Glomerular visceral epithelial cell (primary cell): ENCODE measurements at regions not wholly inside any gene's neighbourhood (a gene's known extent, or its start where the extent isn't known, plus 50 kb on each side); places are given as distances from the start of the nearest gene placed in this dataset.

Experiments used
- DNase-seq: peaks from one replicate; pipeline ENCODE4 v3.0.0-alpha.2; 2016; ENCODE audit errors: extremely low spot score

DNA sequence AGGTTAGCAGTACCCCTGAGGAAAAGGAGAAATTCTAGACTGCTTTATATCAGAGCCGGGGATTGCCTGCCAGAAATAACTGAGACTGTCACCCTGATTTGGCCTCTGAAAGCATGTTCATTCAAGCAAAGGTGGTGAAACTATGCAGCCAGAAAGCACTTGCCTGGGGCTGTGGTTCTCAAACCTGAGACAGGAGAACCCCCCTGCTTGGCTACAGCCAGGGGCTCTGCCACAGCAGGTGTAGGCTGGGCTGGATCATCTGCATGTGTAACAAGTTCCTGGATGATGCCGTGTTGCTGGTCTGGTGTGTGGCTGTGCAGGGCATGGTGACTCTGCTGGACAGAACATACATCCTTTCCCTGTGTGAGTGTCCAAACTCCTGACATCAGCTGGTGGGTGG lies 157.8 kb downstream of the NXNL2 start:
- no peak for DNase-seq

GRCh38 chr9:88694625-88695024 lies 159.6 kb downstream of the NXNL2 start:
- DNase-seq, result no peak

DNA sequence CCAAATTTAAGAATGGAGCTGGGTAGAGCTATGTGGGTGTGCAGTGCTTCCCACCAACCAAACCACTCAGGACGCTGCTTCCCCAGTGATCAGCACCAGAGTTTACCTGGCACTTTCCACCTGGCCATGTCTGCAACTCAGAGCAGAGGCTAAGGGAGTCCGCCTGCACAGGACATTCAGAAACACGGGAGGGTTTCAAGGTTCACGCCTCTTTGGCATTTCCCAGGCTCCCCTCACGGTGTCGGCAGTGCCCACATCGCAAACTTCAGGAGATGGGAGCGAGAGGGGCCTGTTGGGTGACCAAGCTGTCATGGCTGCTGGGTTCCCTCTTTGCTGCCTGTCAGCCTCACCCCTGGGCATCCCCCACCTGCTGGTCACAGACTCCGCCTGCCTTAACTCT lies 161.5 kb downstream of the NXNL2 start:
- DNase-seq, result no peak

GRCh38 chr9:88697764-88698432 lies 162.9 kb downstream of the NXNL2 start:
- DNase-seq, result no peak

GRCh38 chr9:88702985-88703384 lies 168.0 kb downstream of the NXNL2 start:
- no peak for DNase-seq

DNA sequence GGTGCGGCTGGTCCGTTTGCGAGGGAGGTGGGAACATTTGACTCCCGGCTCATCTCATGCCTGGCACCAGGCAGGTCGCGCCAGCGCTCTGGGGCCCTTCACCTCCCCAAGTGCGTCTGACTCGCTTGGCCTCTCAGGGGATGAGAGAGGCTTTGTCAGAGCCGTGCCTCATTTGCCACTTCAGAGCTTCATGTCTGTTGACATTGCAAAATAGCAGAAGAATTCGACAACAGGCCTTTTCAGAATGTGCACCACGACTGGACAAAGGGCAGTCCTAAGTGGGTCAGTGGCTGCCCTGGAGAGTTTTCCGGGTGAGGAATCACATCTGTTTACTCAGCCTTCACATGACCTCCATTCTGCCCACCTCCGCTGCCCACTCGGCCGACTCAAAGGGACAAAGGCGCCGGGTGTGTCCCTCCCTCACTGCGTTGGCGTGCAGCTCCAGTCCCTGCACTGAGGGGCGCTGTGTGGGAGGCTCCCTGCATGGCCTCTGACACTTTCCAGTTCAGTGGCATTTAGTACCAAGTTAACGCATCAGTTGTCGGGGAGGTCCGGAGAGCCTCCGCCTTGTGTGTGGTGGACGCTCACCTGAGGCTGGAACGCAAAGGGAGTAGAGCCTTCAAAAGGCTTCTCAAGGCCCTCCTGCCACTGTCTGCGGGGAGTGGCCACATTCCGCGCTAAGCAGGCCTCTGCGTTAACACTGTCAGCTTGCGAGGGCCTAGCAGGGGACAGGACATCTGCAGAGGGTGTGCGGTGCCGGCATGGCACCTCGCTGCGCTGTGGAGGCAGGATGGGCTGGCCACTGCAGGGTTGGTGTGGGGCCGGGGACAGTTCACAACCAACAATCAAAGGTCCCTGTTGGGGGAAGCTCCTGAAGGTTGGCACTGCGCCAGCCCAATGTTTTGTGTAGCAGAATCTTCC lies 171.5 kb downstream of the NXNL2 start:
- peak; percentile 16 for DNase-seq

- no peak for DNase-seq
Observed at GRCh38 chr9:88710449-88710848, 175.5 kb downstream of the NXNL2 start.

DNA sequence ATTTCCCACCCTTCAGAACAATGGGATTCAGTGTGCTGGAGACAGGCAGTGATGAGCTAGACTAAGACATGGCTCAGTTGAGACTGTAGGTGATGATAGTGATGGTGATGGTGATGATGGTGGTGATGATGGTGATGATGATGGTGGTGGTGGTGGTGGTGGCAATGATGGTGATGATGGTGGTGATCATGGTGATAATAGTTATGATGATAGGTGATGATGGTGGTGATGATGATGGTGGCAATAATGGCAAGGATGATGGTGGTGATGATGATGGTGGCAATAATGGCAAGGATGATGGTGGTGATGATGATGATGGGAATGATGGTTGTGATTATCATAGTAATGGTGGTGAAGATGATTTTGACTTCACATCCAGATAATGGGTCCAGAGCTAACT lies 176.7 kb downstream of the NXNL2 start:
- no peak for DNase-seq

DNA sequence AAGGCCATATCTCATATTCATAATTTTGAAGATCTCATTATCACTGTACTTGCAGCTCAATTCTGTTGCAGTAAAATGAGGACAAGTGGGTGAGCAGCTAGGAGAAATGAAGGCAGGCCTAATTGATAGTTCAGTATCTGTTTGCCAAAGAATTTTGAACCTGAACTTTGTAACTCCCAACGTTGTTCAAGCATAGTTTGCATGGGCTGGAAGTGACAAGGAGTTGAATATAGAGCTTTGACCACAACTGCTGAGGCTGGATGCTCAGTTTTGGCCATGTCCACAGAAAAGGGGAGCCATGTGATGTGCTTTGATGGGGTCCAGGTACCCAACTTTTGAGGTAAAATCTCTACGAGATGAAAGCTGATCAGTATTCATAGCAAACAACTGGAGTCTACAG lies 177.5 kb downstream of the NXNL2 start:
- no peak for DNase-seq

DNA sequence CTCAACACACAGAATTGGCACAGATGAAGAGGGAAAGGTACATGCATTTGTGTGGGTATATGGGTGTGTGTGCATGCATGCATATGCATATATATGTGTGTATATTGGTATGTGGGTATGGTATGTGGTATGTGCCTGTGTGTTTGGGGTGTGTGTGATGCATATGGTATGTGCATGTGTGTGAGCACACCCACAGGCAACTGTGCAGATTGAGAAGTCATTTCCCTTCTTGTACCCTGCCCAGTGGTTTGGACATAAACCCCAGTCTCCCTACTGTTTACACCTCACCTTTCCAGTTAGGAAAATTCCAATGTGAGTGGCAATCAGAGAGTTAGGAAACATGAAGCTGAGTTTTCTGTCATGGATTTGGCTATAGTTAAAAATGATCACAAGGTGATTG lies 178.0 kb downstream of the NXNL2 start:
- DNase-seq, result no peak

- no peak for DNase-seq
Observed at GRCh38 chr9:88716596-88717290, 181.8 kb downstream of the NXNL2 start.

DNA sequence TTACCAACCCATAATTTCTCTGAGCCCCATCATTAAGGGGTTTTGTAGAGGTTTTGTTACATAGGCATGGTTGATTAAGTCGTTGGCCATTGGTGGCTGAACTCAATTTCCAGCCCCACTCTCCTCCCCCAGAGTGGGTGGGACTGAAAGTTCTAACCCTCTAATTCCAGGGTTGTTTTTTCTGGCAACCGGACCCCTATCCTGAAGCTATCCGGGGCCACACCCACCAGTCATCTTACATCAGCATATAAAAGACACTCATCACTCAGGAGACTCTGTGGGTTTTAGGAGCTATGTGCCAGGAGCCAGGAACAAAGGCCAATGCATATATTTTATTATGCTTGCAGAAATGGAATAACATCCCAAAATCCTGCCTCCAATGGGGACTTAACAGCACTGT lies 186.0 kb downstream of the NXNL2 start:
- DNase-seq, result no peak

DNA sequence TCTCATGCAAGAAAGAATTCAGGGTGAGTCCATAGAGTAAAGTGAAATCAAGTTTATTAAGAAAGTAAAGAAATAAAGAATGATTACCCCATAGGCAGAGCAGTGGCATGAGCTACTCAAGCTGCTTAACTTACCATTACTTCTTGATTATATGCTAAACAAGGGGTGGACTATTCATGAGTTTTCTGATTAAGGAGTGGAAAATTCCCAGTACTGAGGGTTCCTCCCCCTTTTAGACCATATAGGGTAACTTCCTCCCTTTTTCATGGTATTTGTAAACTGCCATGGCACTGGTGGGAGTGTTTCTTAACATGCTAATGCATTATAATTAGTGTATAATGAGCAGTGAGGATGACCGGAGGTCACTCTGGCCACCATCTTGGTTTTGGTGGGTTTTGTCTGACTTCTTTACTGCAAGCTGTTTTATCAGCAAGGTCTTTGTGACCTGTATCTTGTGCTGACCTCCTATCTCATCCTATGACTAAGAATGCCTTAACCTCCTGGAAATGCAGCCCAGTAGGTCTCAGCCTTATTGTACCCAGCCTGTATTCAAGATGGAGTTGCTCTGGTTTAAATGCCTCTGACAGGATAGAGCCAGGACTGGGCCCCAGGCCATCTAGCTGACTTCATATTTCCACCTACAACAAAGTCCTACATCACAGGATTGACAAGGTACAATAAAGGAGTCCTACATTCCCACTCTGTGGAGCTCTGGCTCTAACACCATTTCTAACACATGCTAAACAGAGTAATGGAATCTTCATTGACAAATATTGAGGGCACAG lies 186.7 kb downstream of the NXNL2 start:
- DNase-seq, result no peak

DNA sequence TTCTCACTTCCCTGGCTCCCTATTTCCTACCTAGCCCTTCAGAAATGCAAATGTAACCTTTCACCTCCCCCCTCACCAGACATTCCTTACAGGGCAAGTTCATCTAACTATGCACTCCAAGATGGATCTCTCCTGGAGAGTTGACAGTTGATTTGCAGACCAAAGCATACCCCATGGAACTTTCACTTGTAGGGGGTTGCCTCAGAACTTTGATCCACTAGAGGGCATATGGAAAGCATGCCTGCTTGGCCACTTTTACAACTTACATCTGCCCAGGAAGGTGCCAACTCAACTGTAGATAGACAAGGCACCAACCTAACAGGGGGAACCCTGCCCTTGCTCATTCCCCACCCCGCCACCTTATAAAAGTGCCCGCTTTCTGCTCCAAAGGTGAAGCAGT lies 187.8 kb downstream of the NXNL2 start:
- peak; percentile 31 for DNase-seq

- DNase-seq, result no peak
Observed at GRCh38 chr9:88723751-88724150, 188.8 kb downstream of the NXNL2 start.

DNA sequence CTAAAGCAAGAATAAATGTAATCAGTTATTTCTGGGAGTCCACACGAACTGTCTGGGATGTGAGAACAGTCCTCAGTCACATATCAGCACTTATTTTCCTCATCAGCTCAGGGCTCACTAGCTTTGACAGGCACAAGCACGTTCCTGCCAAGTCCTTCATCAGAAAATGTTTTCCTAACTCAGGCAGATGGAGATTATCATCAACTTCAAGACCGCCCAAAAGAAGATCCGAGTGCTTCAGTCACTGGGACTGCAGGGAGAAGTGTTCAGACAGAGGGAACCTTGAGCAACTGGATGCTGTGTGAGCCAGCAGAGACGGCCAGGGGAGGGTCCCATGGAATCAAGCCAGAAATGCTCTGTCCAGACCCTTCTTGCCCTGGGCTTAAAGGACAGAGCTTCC lies 189.4 kb downstream of the NXNL2 start:
- DNase-seq, result no peak

DNA sequence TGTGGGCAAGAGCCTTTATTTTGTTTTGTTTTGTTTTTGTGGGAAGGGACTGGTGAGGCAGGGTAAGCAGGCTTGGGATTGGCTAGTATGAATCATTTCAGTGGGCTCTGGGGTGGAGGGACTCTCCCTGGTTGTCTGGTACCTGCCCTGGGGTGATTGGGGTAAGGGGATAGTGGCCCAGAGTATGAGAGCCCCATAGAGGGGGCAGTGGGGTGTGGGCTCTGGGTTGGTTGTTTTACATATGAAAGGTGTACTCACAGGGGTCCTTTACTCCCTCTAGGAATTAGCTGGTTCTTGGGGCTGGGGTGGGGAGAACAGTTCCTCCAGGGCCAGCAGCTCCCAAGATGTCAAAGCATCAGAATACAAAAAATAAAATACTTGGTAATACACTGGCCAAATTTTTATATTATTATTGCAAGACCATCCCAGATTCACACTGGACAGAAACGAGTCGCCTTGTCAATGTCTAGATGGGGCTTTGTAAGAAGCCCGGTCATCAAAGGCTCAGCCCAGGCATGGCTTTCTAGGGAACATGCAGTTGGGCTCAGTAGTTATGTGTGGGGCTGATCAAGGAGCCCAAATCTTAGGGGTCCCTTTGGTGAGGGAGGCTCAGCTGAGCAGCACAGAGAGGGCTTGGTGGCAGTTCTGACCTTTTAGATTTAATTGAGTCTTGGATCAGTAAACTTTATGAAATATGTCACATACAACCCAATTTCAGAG lies 190.5 kb downstream of the NXNL2 start:
- no peak for DNase-seq

- DNase-seq, result no peak
Observed at GRCh38 chr9:88726803-88727202, 191.8 kb downstream of the NXNL2 start.

DNA sequence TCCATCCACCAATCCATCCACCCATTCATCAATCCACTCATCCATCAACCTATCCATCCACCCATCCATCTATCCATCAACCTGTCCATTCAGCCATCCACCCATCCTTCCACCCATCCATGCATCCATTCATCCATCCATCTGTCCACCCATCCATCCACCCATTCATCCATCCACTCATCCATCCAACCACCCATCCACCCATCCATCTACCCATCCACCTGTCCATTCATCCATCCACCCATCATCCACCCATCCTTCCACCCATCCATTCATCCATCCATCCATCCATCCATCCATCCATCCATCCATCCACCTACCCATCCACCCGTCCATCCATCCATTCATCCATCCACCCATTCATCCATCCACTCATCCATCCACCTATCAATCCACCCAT lies 195.8 kb downstream of the NXNL2 start:
- no peak for DNase-seq

GRCh38 chr9:88732128-88732527 lies 197.2 kb downstream of the NXNL2 start:
- no peak for DNase-seq
